AG04450 (cell line): ENCODE measurements at regions not wholly inside any gene's neighbourhood (a gene's known extent, or its start where the extent isn't known, plus 50 kb on each side); places are given as distances from the start of the nearest gene placed in this dataset.

Source experiments
- CTCF ChIA-PET: fragments of 300-600, 350-600 bp; formaldehyde crosslinking; extraction: SDS; loops from one replicate; lab custom pipeline; 2022; ENCODE audit warnings: antibody characterized with exemption, inconsistent platforms; lab: Charles Lee
- POLR2A ChIA-PET: fragments of 350-600 bp; formaldehyde crosslinking; extraction: SDS; loops from one replicate; lab custom pipeline; 2021; ENCODE audit warnings: antibody characterized with exemption, inconsistent platforms; lab: Yijun Ruan, JAX
- DNase-seq: peaks from one replicate; pipeline ENCODE4 v3.0.0-alpha.2; 2011; ENCODE audit warnings: low read depth, low spot score
- H3K27ac ChIP-seq: one replicate; pipeline ENCODE4 v1.5.1; 2012; ENCODE audit warnings: low read depth, low read length, control low read depth
- H3K27me3 ChIP-seq: one replicate; pipeline ENCODE4 v1.6.0; 2012; ENCODE audit warnings: low read length; ENCODE audit not compliant: control insufficient read depth, insufficient read depth
- H3K4me3 ChIP-seq: 2 replicates; pipeline ENCODE4 v1.5.1; 2011; ENCODE audit warnings: mild to moderate bottlenecking, low read depth, low read length, control low read depth
- H3K9me3 ChIP-seq: 2 replicates; pipeline ENCODE4 v1.5.1; 2012; ENCODE audit warnings: low read length; ENCODE audit not compliant: control insufficient read depth, insufficient read depth
- TF ChIP-seq, protein P1 (sequence below): IDR thresholded peaks from 2 replicates; pipeline ENCODE4 v1.5.1; 2011; ENCODE audit warnings: low read depth, low read length, control low read depth, inconsistent platforms

DNA sequence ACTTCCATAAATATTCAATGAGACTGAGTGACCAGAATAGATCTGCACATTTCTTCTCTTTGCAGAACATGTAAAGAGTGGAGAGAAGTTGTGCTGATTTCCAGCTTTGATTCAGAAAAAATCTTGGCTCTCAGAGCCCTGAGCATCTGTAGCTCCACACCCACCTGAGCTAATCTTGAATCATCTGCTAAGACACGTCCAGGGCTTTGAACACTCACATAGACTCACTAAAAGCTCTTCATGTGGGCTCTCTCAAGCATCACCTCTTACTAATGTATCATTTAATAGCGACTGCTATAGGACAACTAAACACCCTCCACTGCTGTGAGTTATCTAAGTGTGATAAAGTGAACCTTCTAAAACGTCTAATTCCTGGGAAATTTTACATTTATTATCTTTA lies 147.7 kb upstream of the GRIA3 start:
- CTCF ChIA-PET = no interaction called here
- TF ChIP-seq, protein P1, sequence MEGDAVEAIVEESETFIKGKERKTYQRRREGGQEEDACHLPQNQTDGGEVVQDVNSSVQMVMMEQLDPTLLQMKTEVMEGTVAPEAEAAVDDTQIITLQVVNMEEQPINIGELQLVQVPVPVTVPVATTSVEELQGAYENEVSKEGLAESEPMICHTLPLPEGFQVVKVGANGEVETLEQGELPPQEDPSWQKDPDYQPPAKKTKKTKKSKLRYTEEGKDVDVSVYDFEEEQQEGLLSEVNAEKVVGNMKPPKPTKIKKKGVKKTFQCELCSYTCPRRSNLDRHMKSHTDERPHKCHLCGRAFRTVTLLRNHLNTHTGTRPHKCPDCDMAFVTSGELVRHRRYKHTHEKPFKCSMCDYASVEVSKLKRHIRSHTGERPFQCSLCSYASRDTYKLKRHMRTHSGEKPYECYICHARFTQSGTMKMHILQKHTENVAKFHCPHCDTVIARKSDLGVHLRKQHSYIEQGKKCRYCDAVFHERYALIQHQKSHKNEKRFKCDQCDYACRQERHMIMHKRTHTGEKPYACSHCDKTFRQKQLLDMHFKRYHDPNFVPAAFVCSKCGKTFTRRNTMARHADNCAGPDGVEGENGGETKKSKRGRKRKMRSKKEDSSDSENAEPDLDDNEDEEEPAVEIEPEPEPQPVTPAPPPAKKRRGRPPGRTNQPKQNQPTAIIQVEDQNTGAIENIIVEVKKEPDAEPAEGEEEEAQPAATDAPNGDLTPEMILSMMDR = no peak
- Histone ChIP-seq H3K4me3 (no peak overlapping the region), H3K27ac (no peak overlapping the region), H3K27me3 (no peaks in the 10 kb centered on the region), H3K9me3 (no peaks in the 10 kb centered on the region)
- DNase-seq = no peak
- POLR2A ChIA-PET = no interaction called here

DNA sequence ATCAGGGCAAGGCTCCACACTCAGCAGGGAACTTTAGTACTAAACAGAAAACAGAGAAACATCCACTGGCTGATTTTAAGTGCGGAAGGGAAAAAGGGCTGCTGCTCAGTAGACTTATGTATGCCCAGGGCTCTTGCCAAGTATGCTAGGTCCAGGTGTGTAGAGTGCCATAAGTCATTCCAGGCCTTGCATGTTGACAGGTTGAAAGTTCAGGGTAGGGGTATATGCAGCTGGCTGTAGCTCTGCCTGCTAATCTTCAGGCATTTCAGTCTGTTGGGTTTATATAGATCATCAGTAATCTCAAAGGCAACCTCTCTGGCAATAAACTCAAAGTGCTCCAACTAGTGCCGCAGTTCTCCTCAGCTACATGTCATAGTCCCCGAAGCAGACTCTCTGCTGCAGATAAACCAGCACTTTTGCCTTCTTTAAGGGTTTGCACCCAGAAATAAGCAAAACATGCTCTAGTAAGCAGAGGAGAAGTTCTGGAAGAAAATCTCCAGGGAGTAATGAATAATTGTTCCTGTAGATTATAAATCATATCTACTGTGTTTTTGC lies 134.9 kb upstream of the GRIA3 start:
- H3K4me3 ChIP-seq = no peak overlapping the region
- no peaks in the 10 kb centered on the region for H3K27me3 ChIP-seq
- POLR2A ChIA-PET = no interaction called here
- TF ChIP-seq, protein P1 = no peak
- H3K27ac ChIP-seq = no peak overlapping the region
- CTCF ChIA-PET = no interaction called here
- no peaks in the 10 kb centered on the region for H3K9me3 ChIP-seq
- no peak for DNase-seq

DNA sequence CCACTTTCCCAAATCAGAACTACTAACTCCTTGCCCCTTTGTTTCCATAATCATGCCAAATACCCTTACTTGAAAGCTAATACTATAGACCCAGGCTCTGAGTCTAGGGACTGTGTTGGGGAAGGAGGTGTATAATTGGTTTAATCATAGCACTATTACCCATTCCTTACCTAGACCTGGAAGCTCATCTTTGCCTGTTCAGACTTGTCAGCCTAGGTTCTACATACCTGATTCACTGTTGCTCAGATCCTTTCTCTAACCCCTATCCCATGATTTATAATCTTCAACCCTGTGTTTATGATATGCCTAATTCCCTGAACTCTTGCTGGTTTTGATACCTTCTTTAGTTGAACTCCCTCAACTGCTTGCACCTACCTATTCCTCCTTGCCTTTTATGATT lies 123.1 kb upstream of the GRIA3 start:
- TF ChIP-seq, protein P1 = no peak
- CTCF ChIA-PET = no interaction called here
- POLR2A ChIA-PET = no interaction called here

DNA sequence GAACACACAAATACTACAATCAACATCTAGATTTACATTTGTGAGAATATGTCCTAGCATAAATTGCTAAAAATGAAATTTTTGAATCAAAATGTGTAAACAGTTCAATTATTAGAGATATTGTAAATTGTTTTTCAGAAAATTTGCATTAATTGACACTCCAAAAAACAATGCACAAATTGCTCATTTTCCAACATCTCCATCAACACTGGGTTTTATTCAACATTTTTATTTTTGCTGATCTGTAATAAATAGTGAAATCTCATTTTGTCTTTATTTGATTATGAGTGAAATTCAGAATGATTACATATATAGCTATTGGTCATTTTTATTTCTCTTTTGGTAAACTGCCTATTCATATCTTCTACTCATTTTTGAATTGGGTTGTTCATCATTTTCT lies 120.0 kb upstream of the GRIA3 start:
- TF ChIP-seq, protein P1 = no peak
- POLR2A ChIA-PET = no interaction called here
- H3K9me3 ChIP-seq = no peaks in the 10 kb centered on the region
- no peak overlapping the region for H3K27ac ChIP-seq
- no peak overlapping the region for H3K4me3 ChIP-seq
- CTCF ChIA-PET = no interaction called here
- H3K27me3 ChIP-seq = no peaks in the 10 kb centered on the region
- DNase-seq = no peak

More for the DNA sequence above, 123.1 kb upstream of the GRIA3 start:
- no peak overlapping the region for H3K4me3 ChIP-seq
- H3K9me3 ChIP-seq = no peaks in the 10 kb centered on the region
- H3K27me3 ChIP-seq = no peaks in the 10 kb centered on the region
- no peak for DNase-seq
- no peak overlapping the region for H3K27ac ChIP-seq

DNA sequence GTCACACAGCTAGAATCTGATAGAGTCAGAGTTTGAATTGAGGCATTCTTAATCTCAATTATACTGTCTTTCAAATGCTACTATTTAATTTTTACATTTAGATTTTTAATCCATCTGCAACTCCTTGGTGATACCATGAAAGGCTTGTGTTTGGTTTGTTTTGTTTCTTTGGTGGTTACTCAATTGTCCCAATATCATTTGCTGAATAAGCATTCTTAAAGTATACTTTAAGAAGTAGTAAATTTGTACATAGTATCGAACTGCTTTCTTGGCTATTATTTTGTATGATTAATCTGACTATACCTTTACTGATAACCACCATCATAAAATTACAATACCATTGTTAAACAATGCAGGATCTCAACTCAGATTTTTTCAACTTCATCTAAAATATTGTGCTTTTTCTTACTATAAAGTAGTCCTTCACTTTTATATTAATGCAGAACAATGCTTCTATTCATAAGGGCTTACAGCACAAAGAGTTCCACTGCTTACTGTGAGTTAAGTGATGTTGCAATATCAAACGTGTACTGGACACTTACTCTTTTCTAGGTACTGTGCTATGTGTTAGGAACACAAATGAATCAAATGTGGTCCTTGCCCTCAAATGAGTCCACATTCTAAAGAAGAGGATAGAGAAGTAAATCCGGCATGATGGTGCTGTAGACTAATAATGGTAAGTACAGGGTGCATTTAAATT lies 111.2 kb upstream of the GRIA3 start:
- no peak overlapping the region for H3K4me3 ChIP-seq
- DNase-seq = no peak
- TF ChIP-seq, protein P1 = no peak
- ChIA-PET CTCF (no interaction called here), POLR2A (no interaction called here)
- H3K27me3 ChIP-seq = no peaks in the 10 kb centered on the region
- no peak overlapping the region for H3K27ac ChIP-seq
- H3K9me3 ChIP-seq = no peaks in the 10 kb centered on the region
